GM10248 (cell line): ENCODE measurements at regions not wholly inside any gene's neighbourhood (a gene's known extent, or its start where the extent isn't known, plus 50 kb on each side); places are given as distances from the start of the nearest gene placed in this dataset.

Experiments
- CTCF ChIA-PET: fragments of 300-600 bp; sonication (Branson Sonifier 250); formaldehyde crosslinking; extraction: SDS; loops from one replicate; lab custom pipeline; 2021; ENCODE audit warnings: antibody characterized with exemption; lab: Yijun Ruan, JAX
- POLR2A ChIA-PET: fragments of 350-650 bp; sonication (Branson Sonifier 250); formaldehyde crosslinking; extraction: SDS; loops from one replicate; lab custom pipeline; 2020; ENCODE audit warnings: antibody characterized with exemption; lab: Yijun Ruan, JAX
- DNase-seq: peaks from one replicate; pipeline ENCODE4 v3.0.0; 2012; ENCODE audit errors: extremely low spot score
- TF ChIP-seq, protein P1 (sequence below): IDR thresholded peaks from 2 replicates; pipeline ENCODE4 v1.5.1; 2012; ENCODE audit warnings: mild to moderate bottlenecking, low read depth; ENCODE audit errors: extremely low read depth, missing control alignments, control extremely low read depth

DNA sequence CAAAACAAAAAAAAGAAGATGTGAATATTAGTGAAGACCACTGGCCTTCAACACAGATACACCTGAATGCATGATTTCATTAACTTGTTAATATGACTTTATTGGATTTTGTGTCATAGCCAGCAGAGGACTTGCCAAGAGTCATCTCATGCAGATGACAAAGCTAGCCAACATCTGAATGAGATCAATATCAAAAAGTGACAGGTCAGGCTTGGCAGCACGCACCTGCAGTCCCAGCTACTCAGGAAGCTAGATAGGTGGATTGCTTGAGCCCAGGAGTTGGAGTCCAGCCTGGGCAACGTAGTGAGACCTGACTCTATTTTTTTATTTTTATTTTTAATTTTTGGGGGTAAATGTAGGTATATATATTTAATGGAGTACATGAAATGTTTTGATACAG is 54.5 kb upstream of the TGIF1 start:
- no peak for DNase-seq
- TF ChIP-seq, protein P1, sequence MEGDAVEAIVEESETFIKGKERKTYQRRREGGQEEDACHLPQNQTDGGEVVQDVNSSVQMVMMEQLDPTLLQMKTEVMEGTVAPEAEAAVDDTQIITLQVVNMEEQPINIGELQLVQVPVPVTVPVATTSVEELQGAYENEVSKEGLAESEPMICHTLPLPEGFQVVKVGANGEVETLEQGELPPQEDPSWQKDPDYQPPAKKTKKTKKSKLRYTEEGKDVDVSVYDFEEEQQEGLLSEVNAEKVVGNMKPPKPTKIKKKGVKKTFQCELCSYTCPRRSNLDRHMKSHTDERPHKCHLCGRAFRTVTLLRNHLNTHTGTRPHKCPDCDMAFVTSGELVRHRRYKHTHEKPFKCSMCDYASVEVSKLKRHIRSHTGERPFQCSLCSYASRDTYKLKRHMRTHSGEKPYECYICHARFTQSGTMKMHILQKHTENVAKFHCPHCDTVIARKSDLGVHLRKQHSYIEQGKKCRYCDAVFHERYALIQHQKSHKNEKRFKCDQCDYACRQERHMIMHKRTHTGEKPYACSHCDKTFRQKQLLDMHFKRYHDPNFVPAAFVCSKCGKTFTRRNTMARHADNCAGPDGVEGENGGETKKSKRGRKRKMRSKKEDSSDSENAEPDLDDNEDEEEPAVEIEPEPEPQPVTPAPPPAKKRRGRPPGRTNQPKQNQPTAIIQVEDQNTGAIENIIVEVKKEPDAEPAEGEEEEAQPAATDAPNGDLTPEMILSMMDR = no peak
- ChIA-PET POLR2A (no interaction called here), CTCF (interaction anchor here (1.7 to 2.4 kb wide), 2 partner anchors 46 to 59 kb away, joined by 4 read pairs; no protein-coding TSS in a partner anchor)

DNA sequence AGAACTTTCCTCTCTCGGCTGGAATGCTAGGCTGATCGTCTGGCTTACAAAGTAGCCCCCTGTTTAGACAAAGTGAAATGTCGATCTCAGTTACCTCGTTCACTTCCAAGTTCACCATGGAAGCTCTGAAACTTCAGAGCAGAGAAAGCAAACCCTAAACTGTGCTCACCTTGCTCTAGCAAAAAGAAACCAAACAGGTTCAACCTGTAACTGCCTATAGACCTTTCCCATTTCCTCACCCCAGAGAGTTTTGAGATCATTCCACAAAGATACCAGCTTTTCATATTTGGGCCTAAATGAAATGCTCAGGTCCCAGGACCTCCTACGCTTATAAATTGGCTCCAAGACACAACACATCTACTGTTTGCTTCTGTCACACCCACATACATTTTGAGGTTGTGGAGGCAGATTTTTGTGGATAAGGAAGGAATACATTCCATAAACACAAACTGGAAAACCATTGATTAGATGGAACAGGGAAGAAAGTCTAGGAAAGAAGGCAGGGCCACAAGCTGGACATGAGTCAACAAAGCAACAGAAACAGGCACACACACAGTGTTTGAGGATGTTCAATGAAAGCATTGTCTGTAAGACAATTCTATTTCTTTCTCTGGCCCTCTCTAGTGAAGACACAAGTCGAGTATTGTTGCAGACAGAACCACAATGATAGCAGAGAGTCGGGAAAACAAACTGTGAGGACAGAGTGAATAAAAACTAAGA is 52.8 kb upstream of the TGIF1 start:
- TF ChIP-seq, protein P1 = no peak
- CTCF ChIA-PET = interaction anchor here (0.9 to 3.0 kb wide), 5 partner anchors 9 to 188 kb away, joined by 3 to 10 read pairs (median 4); no protein-coding TSS in a partner anchor
- POLR2A ChIA-PET = no interaction called here
- DNase-seq = no peak

DNA sequence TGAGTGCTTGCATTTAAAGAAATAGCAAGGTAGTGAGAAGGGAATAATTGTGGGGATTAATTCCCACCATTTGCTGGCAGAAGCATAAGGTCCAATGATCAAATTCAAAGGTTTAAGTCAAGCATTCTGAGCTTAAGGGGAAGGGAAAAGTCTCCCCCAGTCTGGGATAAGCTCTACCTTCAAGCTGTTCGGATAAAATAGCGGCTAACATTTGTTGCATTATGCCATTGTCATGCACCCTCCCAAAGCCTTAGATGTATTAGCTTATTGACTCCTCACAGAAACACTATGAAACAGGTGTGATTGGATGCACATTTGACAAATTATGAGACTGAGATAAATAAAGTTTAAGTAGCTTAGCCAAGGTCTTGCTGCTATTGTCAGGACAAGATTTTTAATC is 52.2 kb upstream of the TGIF1 start:
- TF ChIP-seq, protein P1 = no peak
- ChIA-PET CTCF (interaction anchor here (0.8 to 3.0 kb wide), 7 partner anchors 12 to 187 kb away, joined by 3 to 10 read pairs (median 4); no protein-coding TSS in a partner anchor), POLR2A (no interaction called here)
- no peak for DNase-seq
